ENCODE measurements at regions not wholly inside any gene's neighbourhood (a gene's known extent, or its start where the extent isn't known, plus 50 kb on each side); places are given as distances from the start of the nearest gene placed in this dataset.

DNA sequence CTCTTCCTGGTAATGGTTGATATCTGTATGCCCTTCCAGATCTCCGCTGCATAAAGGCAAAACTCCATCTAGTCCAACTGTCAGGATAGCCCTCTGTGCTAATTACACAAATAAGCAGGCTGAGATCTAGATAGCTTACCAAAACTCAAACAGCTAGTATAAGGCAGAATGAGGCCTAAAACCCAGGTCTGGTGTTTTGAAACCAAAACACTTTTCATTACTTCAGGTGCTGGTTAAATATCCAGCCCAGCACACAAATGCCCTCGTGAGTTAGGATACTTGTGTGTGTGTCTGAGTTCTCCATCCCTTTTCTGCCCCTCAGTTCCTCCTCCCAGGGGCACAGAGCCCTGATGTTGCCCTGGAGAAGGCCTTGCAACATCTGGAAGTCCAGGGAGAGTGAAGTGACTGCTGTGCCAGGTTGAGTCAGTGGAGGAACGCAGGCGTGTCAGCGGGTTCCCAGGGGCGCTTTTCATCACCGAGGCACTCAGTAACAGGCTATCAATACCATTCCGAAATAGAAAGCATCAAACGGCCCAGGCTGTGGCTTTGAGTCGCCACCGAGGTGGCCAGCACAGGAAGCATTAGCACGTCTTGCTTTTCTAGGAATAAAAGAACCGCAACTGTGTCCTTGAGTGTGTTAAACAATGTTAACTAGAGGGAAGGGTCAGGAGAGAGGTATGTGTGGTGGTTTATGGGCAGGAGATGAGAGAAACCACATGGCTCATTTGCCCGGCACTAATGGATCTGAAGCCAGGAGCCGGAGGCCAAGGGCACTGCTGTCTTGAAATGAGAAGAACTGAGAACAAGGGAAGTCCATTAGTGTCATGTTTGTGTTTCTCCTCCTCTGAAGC is 90.7 kb upstream of the WLS start:
- TF ChIP-seq, protein P1, sequence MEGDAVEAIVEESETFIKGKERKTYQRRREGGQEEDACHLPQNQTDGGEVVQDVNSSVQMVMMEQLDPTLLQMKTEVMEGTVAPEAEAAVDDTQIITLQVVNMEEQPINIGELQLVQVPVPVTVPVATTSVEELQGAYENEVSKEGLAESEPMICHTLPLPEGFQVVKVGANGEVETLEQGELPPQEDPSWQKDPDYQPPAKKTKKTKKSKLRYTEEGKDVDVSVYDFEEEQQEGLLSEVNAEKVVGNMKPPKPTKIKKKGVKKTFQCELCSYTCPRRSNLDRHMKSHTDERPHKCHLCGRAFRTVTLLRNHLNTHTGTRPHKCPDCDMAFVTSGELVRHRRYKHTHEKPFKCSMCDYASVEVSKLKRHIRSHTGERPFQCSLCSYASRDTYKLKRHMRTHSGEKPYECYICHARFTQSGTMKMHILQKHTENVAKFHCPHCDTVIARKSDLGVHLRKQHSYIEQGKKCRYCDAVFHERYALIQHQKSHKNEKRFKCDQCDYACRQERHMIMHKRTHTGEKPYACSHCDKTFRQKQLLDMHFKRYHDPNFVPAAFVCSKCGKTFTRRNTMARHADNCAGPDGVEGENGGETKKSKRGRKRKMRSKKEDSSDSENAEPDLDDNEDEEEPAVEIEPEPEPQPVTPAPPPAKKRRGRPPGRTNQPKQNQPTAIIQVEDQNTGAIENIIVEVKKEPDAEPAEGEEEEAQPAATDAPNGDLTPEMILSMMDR (IDR thresholded peaks at IDR 0.05): no peak
- no peak for TF ChIP-seq POLR2A (IDR thresholded peaks at IDR 0.05)
